Mucosa of stomach (tissue), 1 donor: ENCODE measurements at regions not wholly inside any gene's neighbourhood (a gene's known extent, or its start where the extent isn't known, plus 50 kb on each side); places are given as distances from the start of the nearest gene placed in this dataset.

ENCODE experiments used
- H3K27me3 ChIP-seq: one replicate; pipeline ENCODE4 v1.7.0; 2013; ENCODE audit warnings: mild to moderate bottlenecking, low read length; ENCODE audit not compliant: control insufficient read depth, insufficient read depth
- H3K36me3 ChIP-seq: one replicate; pipeline ENCODE4 v1.7.0; 2013; ENCODE audit warnings: low read length; ENCODE audit not compliant: control insufficient read depth, insufficient read depth
- H3K4me1 ChIP-seq: one replicate; pipeline ENCODE4 v1.7.0; 2013; ENCODE audit warnings: mild to moderate bottlenecking, low read length; ENCODE audit not compliant: control insufficient read depth, insufficient read depth
- H3K4me3 ChIP-seq: one replicate; pipeline ENCODE4 v1.7.0; 2013; ENCODE audit warnings: low read length
- H3K9ac ChIP-seq: one replicate; pipeline ENCODE4 v1.7.0; 2013; ENCODE audit warnings: mild to moderate bottlenecking, low read length, moderate library complexity
- H3K9me3 ChIP-seq: one replicate; pipeline ENCODE4 v1.7.0; 2013; ENCODE audit warnings: mild to moderate bottlenecking, low read length, moderate library complexity; ENCODE audit not compliant: control insufficient read depth
- donor health status: Pancreatic carcinoma.

DNA sequence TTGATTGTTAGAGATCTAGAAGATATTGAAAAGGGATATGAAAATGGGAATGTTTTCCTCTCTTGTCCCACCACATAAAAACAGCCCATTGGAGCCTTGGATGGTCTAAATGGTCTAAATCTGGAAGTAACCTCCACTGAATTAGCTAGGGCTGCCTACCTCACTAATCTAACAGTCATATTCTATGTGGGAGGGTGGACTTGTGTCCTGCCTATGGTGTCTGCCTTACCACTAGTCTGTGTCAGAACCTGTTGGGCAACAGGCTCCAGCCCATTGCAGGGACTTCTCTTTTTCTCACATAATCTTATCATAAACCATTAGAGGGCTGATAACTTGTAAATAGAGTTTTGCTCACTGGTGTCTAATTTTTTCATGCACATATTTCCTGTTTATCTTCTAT, 548.8 kb upstream of the CDH18 start:
- Histone ChIP-seq H3K4me3 (no peak overlapping the region), H3K9me3 (no peaks in the 10 kb centered on the region), H3K36me3 (no peaks in the 10 kb centered on the region), H3K27me3 (no peaks in the 10 kb centered on the region), H3K4me1 (no peaks in the 10 kb centered on the region), H3K9ac (no peak overlapping the region)

DNA sequence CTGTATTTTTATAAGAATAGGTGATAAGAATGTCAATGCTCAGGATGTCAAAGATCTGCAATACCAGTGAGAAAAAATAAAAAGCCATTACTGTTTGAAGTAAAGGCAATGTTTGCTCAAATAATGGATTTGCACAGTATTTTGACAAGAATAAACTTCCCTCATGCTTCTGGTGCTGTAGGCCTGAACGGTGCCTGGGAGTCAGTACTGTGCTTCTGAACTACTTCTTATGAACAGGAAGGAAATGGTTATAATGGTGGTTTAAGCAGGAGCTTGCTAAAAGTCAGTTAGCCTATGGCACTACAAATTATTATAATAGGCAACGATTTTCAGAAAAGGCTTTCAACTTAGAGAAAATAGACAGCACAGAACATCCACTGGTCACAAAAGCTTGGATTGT, 548.3 kb upstream of the CDH18 start:
- Histone ChIP-seq H3K4me1 (no peaks in the 10 kb centered on the region), H3K9me3 (no peaks in the 10 kb centered on the region), H3K4me3 (no peak overlapping the region), H3K36me3 (no peaks in the 10 kb centered on the region), H3K9ac (no peak overlapping the region), H3K27me3 (no peaks in the 10 kb centered on the region)

DNA sequence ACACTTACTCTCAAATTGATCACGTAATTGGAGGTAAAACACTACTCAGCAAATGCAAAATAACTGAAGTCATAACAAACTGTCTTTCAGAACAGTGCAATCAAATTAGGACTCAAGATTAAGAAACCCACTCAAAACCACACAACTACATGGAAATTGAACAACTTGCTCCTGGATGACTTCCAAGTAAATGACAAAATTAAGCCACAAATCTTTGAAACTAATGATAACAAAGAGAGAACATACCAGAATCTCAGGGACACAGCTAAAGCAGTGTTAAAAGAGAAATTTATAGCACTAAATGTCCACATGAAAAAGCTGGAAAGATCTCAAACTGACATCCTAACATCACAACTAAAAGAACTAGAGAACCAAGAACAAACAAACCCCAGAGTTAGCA, 540.5 kb upstream of the CDH18 start:
- Histone ChIP-seq H3K9ac (no peak overlapping the region), H3K9me3 (no peaks in the 10 kb centered on the region)

DNA sequence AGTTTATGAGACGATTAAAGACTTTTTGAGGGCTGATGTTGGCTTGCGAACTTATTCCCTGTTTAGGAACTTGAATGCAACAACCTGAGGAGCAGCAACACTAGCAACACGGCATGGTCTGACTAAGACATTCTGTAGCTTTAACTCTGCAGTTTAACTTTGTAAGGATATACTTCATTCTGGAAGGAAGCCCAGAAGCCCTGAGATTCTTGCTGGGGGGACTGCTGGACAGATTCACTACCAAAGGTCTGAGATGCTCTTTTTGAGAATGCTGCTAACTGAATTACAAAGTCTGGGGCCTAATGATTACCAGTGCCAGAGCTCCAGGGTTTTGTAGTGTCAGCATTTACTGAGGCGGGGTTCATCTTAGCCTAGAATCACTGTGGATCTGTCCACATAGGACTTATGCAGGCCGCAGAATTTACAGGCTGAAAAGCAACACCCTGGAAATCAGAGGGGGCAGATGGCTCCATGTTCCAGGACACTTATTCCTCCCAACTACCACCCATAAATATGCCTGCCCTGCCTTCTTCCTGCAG, 537.1 kb upstream of the CDH18 start:
- no peaks in the 10 kb centered on the region for H3K9me3 ChIP-seq
- no peaks in the 10 kb centered on the region for H3K4me1 ChIP-seq
- no peak overlapping the region for H3K9ac ChIP-seq
- no peak overlapping the region for H3K4me3 ChIP-seq
- H3K27me3 ChIP-seq: no peaks in the 10 kb centered on the region
- H3K36me3 ChIP-seq: no peaks in the 10 kb centered on the region

More for the DNA sequence above, 540.5 kb upstream of the CDH18 start:
- Histone ChIP-seq H3K27me3 (no peaks in the 10 kb centered on the region), H3K4me3 (no peak overlapping the region), H3K4me1 (no peaks in the 10 kb centered on the region), H3K36me3 (no peaks in the 10 kb centered on the region)

DNA sequence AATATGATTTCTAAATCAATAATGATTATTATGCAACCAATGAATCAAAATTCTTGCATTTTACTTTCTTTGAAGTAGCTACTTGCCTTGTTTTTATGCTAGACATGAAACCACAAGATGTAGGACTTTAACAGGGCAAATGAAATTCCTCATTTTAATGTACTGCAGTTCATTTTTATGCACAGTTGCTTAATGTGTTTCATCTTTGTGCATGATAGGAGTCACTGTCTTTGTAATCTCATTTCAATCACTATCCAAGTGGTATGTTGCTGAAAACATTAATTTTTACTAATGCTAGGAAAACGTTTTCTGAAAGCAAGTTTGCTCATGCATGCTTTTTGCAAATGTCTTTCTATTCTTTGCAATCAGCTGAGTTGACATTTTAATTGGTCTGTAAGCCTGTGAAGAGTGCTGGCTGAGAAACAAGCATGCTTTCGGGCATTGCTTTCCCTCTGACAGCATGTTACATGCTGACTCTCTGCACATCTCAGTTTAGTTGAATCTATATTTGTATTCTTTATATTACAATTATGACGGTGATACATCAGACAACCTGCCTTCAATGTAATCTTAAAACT, 535.0 kb upstream of the CDH18 start:
- Histone ChIP-seq H3K27me3 (no peaks in the 10 kb centered on the region), H3K9ac (no peak overlapping the region), H3K4me1 (no peaks in the 10 kb centered on the region), H3K36me3 (no peaks in the 10 kb centered on the region), H3K9me3 (no peaks in the 10 kb centered on the region), H3K4me3 (no peak overlapping the region)

DNA sequence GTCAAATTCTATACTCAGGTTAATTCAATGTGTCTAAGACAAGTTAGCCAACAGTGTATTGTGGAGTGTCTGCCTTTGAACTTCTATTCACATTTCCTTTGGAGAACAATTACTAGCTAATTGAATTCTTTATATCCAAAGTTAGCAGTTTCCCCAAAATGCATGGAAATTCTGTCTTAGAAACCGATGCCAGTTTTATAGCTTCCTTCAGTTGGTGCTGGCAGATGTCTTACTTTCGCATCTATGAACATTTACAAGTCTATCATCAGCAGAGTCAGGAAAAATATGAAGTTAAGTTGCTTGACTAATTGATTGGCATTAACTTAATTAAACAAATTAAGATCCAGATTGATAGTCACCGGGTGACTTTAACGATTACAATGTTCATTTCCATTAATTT, 527.6 kb upstream of the CDH18 start:
- Histone ChIP-seq H3K4me1 (no peaks in the 10 kb centered on the region), H3K36me3 (no peaks in the 10 kb centered on the region), H3K9me3 (no peaks in the 10 kb centered on the region), H3K27me3 (no peaks in the 10 kb centered on the region), H3K9ac (no peak overlapping the region), H3K4me3 (no peak overlapping the region)

DNA sequence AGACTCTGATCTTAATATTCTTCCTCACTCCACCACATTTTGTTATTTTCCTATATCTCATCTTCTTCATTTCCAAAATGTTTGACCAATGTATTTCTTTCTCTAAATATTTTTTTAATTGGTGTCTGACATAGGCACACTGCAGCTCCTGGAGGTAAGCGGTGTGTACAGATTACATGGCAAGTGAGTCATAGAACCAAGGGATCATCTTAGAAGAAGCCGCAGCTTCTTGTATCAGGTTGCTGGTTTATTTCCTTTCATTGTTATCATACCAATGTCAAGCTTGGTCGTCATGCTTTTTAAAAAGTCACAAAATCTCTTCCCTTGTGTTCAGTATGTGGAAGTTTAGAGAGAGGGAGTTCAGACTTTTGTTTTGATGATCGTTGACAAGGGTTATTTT, 526.1 kb upstream of the CDH18 start:
- Histone ChIP-seq H3K36me3 (no peaks in the 10 kb centered on the region), H3K9ac (no peak overlapping the region), H3K4me3 (no peak overlapping the region), H3K4me1 (no peaks in the 10 kb centered on the region), H3K27me3 (no peaks in the 10 kb centered on the region), H3K9me3 (no peaks in the 10 kb centered on the region)

DNA sequence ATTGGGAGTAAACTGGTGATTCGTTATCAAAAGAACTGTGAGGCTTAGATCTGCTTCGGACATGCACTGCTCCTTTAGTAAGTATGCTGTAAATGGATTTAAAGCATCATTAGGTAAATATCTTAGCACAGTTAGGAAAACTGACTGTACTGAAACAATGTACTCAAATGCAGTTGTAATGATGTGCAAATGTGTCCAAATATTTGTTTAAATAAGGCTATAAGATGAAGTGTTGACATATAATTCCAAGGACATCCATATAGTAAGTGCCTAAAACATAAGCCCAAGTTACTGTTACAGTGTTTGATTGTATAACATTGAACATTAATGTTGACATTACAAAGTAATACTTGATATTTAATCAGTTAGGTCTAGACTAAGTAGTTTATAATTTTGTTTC, 512.5 kb upstream of the CDH18 start:
- H3K9me3 ChIP-seq: no peaks in the 10 kb centered on the region
- H3K9ac ChIP-seq: no peak overlapping the region
- no peaks in the 10 kb centered on the region for H3K36me3 ChIP-seq
- H3K4me3 ChIP-seq: no peak overlapping the region
- no peaks in the 10 kb centered on the region for H3K4me1 ChIP-seq
- no peaks in the 10 kb centered on the region for H3K27me3 ChIP-seq

DNA sequence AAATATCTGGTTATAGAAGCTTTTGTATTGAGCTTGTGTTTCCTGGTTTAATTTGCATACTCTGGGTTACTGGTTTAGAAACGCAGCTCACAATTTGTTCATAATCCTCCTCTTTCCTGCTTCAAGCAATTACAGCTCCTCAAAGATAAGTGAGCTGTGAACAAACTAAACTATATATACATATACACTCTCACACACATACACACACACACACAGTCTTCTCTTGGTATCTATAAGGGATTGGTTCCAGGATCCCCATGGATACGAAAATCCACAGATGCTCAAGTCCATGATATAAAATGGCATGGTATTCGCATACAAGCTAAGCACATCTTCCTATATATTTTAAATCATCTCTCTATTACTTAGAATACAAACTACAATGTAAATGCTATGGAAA, 510.9 kb upstream of the CDH18 start:
- Histone ChIP-seq H3K9me3 (no peaks in the 10 kb centered on the region), H3K27me3 (no peaks in the 10 kb centered on the region), H3K36me3 (no peaks in the 10 kb centered on the region), H3K4me3 (no peak overlapping the region), H3K4me1 (no peaks in the 10 kb centered on the region), H3K9ac (no peak overlapping the region)

DNA sequence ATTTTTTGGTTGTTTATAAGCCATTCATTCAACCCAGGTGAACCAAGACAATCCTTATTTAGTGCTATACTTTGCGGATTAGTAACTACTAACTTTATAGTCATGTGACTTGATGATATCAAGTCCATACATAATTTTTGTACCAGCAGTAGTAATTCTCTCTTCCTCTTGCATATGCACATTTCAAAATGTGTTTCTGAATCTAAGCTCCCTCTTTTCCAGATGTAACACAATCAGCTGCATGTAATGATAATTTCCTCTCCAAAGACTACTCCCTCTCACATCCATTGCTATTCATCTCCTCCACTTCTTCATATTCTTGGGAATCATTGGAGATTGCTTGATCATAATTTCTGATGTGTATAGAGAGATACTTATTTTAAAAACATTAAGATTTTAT, 510.1 kb upstream of the CDH18 start:
- no peak overlapping the region for H3K9ac ChIP-seq
- no peaks in the 10 kb centered on the region for H3K9me3 ChIP-seq
- H3K4me1 ChIP-seq: no peaks in the 10 kb centered on the region
- H3K27me3 ChIP-seq: no peaks in the 10 kb centered on the region
- no peaks in the 10 kb centered on the region for H3K36me3 ChIP-seq
- no peak overlapping the region for H3K4me3 ChIP-seq

DNA sequence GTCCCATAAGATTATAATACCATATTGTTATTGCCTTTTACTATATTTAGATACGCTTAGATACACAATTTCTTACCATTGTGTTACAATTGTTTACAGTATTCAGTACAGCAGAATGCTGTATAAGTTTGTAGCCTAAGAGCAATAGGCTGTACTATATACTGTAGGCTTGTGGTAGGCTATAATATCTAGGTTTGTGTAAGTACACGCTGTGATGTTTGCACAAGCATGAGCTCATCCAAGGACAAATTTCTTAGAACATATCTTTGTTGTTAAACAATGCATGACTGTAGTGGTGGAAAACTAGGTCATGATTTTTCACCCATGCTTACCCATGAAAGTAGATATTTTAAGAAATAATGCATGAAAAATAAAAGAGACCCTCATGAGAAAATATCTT, 509.4 kb upstream of the CDH18 start:
- no peaks in the 10 kb centered on the region for H3K36me3 ChIP-seq
- H3K4me1 ChIP-seq: no peaks in the 10 kb centered on the region

DNA sequence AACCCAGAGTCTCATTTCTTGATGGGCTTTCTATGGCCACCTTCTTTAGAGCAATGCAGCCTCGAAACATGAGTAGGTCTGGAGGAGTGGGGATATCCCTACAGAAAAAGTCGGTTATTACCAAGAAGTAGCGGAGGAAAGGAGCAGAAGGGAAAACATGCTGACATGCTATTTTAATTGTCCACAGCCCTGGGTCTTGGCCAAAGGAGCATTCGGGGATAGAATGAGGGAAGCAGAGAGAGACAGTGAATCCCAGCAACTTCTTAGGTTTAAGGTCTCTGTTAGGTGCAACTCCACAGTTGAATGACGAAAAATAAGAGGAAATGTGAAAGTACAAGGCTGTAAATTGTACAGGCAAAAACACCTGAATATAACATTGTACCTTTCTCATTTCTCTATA, 506.7 kb upstream of the CDH18 start:
- H3K27me3 ChIP-seq: no peaks in the 10 kb centered on the region
- H3K4me3 ChIP-seq: no peak overlapping the region
- no peak overlapping the region for H3K9ac ChIP-seq
- H3K9me3 ChIP-seq: no peaks in the 10 kb centered on the region
- no peaks in the 10 kb centered on the region for H3K36me3 ChIP-seq
- no peaks in the 10 kb centered on the region for H3K4me1 ChIP-seq

More for the DNA sequence above, 509.4 kb upstream of the CDH18 start:
- no peak overlapping the region for H3K9ac ChIP-seq
- no peaks in the 10 kb centered on the region for H3K9me3 ChIP-seq
- no peaks in the 10 kb centered on the region for H3K27me3 ChIP-seq
- no peak overlapping the region for H3K4me3 ChIP-seq

DNA sequence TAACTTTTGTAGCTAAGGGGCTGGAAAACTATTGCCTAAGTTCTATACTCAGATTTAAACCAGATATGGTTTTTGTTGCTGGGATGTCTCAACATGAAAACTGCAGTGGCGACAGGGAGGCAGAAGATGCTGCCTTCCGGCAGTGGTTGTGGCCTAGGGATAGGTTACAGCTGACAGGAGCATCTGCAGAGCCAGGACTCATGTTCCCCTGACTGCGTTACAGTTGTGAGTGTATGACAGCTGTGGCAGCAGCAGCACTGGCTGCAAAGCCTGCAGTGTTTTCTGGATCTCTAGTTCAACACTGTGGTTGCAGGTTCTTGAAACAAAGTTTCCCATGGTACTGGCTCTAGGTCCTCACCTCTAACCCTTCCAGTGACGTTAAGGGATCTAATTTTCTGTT, 498.8 kb upstream of the CDH18 start:
- Histone ChIP-seq H3K4me1 (no peaks in the 10 kb centered on the region), H3K9ac (no peak overlapping the region), H3K4me3 (no peak overlapping the region), H3K9me3 (no peaks in the 10 kb centered on the region), H3K36me3 (no peaks in the 10 kb centered on the region), H3K27me3 (no peaks in the 10 kb centered on the region)
